HG02588 (cell line): ENCODE measurements at regions not wholly inside any gene's neighbourhood (a gene's known extent, or its start where the extent isn't known, plus 50 kb on each side); places are given as distances from the start of the nearest gene placed in this dataset.

Source experiments
- ATAC-seq: cut with Tn5 transposase; IDR thresholded peaks from one replicate; pipeline ENCODE4 v1.9.1; 2021; ENCODE audit warnings: mild to moderate bottlenecking, moderate library complexity; ENCODE audit not compliant: unreplicated experiment

DNA sequence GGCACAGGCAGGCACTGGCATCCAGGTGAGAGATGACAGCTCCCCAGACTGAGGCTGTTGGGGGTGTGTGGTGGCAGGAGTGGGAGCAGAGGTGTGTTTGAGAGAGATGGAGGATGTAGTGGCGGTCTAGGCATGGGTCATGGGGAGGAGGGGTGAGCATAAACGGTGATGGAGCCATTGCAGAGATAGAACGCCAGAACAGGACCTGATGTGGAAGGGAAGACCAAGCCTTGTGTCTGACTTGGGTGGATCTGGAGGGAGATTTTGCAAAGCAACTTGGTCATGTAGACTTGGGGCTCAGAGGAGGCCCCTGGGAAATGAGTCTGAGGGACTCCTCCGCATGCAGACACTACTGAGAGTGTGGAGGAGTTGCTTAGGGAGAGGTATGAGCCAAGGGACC lies 50.0 kb upstream of the CLDN5 start:
- ATAC-seq = no peak

DNA sequence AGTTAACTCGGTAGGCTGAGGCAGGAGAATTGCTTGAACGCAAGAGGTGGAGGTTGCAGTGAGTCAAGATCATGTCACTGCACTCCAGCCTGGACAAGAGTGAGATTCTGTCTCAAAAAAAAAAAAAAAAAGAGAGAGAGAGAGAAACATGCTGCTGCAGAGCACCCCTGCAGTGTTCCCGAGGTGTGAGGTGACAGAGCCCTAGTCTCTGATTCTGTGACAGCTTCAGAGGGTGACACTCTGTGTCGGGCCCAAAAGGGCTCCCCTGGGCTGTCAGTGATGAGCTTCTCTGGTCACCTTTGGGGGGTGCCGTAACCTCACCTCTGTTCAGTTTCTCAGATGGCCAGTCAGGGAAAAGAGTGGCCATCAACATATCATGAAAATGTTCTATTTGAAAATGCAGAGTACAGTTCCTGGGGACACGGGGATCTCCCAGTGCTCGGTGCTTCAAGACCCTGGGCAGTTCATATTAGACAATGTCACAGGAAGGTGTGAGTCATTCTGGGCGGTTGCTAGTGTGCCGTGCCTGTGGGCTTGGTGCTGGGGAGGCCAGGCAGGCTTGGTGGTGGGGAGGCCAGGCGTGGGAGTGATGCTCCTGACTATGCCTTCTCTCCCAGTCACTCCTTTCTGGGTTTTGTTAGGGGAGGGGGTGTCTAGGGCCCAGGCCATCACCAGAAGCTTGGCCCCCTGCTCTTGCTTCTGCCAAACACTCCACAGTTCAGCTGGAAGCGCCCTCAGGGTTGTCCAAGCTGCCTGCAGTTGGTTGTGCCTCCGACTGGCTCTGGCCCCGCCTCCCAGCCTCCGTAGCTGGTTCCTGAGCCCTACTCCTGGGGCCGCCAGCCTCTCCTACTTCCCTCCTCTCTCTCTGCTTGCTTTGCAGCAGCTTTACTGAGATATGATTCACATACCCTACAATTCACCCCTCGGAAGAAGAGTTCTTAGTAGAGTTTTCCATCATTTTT lies 52.5 kb upstream of the CLDN5 start:
- ATAC-seq = no peak

DNA sequence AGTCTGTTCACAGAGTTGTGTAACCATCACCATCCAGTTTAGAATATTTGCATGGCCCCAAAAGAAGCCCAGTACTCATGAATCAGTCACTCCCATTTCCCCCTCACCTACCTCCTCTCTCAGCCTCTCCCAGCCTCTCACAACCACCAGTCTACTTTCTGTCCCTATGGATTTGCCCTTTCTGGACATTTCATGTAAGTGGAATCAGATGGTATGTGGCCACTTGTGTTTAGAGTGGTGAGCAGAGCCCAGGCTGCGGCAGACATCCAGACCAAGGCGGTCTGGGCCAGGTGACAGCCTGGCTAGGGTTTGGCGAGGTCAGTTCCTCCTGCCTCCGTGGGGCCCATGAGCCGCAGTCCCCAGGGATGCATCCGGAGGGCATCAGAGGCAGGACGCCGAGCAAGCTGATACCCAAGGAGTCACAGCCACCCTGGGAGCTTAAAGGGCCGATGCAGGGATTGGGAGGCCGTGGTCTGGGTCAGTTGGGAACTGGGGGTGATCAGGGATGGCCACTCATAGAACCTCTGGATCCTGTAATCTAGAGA lies 53.3 kb upstream of the CLDN5 start:
- no peak for ATAC-seq

DNA sequence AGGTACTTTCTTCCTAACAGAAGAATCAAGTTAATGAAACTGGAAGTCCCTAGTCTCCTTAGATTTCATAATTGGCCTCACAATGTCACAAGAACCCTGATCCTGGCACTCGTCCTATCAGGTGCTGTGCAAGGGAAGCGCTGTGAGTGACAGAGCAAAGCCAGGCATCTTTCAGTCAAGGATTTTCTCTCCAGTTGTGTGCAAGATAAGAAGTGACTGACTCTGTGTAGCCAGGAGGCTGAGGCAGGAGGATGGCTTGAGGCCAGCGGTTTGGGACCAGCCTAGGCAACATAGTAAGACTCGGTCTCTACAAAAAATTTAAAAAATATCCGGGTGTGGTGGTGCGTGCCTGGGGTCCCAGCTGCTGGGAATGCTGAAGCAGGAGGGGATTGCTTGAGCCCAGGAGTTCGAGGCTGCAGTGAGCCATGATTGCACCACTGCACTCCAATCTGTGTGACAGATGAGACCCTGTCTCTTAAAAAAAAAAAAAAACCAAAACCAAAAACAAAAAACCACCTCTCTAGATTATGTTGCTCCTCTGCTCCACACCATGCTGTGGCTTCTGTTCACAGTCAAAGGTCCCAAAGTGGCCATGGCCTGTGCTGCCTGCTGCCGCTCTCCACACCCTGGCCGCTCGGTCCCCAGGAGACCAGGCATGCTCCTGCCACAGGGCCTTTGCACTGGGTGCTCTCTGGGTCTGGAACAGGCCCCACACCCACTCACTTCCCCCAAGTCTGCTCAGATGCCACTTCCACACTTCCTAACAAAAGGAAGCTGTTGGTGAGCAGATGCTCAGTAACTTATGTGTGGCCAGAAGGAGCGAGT lies 54.2 kb upstream of the CLDN5 start:
- no peak for ATAC-seq

DNA sequence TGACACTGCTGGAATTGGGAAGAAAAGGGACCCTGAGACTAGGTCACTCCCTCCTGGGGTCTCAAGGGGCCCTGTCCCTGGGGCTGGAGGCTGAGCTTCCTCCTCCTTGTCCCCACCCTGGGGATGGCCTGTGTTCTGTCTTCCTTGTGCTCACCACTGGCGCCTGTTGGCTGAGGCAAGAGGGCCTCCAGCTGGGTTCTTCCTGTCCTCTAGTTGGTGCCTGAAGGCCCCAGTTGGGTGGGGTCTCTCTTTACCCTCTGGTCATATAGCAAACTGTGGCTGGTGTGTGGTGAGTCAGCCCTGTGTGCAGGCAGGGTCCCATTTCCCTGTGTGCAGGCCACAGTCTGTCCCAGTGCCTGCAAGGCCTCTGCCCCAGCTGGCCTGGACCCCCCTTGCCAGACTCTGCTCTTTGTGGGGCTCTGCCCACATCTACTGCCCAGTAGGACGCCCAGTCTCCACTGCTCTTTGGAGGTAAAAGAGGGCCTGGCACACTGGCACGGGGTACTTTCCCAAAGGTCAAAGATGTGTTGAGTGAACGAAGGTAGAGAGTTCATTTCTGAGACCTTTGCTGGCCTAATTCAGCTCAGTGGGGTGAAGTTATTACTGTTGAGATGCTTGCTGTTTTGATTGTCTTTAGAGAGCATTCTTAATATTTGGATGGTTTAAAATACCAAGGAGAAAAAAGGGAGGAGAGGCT lies 55.1 kb upstream of the CLDN5 start:
- no peak for ATAC-seq

DNA sequence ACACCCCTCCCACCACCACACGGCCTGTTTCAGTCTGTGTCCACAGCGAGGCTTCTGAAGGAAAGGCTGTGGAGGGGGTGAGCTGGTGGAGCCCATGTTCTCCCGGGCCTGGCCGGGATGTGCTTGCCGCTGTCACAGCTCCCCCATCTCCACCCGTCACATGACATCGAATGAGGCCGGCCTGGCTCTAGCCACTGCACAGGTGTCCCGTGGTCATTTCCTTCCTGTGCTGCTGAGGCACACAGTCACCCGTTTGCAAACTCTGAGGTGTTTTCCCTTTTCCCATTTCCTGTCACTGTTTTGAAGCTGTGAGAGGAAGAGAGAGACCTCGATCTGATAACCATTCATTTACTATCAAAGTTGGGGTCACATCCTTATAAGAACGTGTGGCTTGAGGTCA lies 55.7 kb upstream of the CLDN5 start:
- no peak for ATAC-seq

DNA sequence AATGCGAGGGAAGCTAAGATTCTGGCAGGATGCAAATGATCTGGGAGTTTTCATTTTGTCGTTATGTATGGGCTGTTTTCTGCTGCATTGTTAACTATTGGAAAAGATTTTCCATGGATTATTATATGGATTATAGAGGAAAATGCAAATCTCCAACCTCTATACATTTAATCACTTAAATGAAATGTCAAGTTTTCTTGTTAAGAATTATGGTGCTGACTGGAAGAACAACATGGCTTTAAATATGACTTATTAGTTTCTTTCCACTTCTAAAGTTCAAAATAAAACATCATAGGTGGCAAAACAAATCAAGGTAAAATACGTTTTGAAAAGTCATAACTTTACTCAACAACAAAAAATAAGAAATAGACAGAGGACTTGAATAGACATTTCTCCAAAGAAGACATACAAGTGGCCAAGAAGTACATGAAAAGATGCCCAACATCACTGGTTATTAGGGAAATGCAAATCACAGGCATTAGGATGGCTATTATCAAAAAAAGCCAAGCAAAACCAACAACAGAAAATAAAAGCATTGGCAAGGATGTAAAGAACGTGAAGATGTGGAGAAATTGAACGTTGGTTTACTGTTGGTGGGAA lies 56.2 kb upstream of the CLDN5 start:
- ATAC-seq = no peak

DNA sequence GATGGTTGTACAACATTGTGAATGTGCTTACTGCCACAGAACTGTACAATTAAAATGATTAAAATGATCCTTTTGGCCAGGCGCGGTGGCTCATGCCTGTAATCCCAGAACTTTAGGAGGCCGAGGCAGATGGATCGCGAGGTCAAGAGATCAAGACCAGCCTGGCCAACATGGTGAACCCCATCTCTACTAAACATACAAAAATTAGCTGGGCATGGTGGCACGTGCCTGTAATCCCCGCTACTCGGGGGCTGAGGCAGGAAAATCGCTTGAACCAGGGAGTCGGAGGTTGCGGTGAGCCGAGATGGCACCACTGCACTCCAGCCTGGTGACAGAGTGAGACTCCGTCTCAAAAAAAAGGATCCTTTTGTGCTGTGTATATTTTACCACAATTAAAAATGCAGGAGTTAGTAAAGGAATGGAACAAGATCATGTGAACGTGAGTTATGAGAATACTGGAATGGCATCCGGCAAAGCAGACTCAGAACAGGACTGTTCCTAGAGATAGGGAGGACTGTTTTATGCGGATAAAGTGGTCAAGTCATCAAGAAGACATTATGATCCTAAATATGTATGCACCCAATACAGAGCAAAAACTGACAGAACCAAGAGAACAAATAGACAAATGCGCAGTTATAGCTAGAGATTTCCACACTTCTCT lies 58.0 kb upstream of the CLDN5 start:
- no peak for ATAC-seq

DNA sequence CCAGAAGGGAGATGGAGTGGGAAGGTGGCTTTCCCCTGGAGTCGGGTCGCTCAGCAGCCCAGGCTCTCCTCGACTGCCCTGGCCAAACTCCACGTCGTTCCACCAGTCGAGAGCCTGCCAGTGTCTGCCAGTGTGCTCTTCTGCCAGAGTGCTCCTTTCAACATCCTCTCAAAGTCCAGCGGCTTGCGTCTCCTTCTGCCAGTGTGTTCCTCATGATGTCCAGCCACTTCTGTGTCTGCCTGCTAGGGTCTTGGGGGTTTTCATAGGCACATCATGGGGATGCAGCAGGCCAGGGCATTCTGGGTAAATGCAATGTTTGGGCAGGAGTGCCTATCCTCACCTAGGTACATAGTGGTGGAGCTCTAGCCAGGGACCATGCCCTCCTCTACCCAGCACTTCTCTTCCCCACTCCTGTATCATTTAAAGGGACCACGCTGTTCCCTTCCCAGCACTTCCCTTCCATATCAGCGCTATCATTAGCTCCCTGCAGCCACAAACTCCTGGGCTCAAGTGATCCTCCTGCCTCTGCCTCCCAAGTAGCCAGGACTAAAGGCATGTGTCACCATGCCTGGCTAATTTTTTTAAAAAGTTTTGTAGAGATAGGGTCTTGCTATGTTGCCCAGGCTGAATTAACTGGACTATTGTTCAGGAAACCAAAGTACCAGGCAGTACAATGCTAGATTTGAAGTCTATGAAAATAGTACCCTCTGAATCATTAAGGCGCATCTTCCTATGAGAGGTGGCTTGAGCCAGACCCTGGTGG lies 62.9 kb upstream of the CLDN5 start:
- no peak for ATAC-seq

DNA sequence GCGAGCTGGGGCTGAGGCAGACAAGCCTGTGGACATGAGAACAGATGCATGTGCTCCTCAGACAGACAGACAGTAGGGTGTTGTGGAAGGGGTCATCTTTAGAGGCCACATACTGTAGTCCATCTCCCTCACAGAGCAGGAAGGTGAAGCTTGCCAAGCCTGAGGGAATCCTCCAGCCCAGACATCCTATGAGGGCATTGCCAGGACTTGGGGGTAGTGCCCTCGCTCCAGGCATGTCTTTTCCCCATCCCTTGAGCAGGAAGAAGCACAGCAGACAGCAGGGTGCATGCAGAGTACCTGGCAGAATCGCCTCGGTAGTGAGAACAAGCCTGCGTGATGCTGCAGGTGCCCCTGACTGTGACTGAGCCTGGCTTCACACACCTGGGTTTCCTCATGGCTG lies 66.5 kb upstream of the CLDN5 start:
- ATAC-seq = no peak

DNA sequence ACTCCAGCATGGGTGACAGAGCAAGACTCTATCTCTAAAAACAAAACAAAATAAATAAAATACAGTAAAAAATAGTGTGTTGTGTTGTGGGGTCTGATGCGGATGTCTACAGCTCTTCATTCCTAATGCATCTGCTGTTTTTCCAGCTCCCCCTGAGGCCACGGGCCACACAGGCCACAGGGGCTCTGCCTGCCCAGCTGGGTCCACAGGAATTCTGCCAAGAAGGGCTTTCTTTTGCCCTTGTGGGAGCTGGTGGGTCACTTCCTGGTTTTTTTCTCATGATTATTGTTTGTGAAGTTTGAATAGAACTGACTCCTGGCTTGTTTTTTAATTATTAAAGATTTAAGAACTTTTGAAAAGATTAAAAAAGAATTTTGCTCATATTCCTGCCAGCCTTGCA lies 67.4 kb upstream of the CLDN5 start:
- no peak for ATAC-seq

DNA sequence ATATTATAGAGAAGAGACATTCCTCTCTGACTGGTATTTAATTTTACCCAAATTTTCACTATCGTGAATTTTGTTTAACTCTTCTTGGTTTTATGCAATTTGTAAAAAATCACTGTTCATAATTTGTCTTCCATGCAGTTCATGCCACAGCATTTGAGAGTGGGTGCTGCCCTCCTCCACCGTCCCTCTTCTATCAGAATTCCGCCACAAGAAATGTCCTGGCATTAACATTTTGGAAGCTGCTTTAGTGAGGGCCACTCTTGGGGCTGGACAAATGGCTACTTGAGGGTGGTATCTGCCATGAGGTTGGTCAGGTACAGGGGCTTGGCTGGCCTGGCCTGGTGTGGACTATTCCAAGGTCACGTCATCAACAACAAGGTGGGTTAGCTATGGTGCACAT lies 68.3 kb upstream of the CLDN5 start:
- ATAC-seq = no peak

DNA sequence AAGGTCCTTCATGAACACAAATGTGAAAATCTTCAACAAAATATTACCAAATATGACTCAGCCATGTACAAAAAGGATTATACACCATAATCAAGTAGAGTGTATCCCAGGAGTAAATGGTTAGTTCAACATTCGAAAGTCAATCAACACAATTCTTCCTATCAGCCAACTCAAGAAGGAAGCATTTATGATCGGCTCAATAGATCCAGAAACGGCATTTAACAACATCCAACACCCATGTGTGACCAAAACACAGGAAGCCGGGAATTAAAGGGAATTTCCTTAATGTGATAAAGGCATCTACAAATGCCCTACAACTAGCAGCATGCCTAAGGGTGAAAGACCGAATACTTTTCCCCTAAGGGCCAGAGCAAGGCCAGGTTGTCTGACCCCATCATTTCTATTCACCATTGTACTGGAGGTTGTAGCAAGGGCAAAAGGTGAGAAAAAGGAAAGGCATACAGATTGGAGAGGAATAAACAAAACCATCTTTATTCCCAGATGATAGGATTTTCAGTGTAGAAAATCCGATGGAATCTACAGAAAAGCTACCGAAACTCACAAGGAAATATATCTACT lies 69.9 kb upstream of the CLDN5 start:
- no peak for ATAC-seq

DNA sequence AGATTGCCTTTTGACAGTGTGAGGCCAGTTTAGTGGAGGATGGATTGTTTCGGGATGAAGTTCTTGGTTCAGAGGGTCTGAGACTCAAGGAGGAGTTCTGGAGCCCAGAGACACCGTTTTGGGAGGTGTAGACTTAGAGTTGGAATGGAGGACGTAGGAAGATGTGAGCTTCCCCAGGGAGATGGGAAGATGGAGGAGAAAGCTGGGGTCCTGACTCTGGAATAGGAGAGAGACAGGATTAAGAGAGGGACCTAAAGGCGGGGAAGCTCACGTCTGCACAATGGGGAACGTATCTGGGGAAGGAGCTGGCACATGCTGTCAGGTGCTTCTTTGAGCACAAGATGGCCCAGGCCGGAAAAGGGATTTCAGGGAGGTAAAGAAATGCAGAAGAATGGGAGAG lies 71.3 kb upstream of the CLDN5 start:
- ATAC-seq = no peak

DNA sequence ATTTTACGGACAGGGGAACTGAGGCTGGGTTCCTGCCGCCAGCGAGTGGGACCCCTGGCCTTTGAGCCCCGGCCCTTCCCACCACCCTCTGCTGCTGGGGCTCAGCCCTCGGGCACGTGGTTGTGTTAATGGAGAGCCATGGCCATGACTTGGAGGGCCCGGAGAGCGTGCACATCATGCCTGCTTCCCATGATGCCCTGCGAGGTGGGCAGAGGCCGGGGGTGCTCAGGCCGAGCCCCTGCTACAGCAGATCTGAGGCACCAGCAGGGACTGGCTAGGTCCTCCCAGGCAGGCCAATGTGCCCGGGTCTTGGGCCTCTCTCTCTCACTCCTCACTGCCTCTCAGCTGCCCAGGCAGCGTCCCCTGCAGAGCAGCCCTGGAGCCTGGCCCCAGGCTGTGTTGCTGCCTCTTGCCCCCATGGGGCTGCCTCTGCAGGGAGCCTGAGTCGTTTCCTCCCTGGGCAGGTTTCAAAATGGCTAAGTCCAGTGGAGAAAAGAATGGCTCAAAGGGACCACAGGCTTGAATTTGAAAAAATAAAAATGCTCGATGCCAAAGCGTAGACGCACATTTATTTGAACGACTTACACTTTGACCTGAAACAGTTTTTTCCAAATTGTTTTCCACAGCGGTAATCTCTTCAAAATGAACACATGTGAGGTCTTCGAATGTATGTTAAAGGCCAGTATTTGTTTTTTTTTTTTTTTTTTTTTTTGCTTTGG lies 72.6 kb upstream of the CLDN5 start:
- ATAC-seq = no peak

DNA sequence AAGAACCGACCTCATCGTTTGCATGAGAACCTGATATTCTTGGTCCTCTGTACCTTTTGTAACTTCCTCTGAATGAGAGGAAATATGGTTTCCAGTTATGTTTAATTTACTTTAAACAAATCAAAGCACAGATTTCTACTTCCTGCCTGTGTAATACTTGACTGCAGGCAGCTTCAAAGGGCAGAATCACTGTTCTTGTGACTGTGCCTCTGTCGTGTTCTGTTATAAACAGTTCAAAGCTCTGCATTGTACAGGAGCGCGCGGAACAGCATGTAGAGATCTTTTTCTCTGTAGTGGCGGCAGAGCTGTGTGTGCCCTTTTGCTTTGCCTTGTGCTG lies 73.2 kb upstream of the CLDN5 start:
- no peak for ATAC-seq

DNA sequence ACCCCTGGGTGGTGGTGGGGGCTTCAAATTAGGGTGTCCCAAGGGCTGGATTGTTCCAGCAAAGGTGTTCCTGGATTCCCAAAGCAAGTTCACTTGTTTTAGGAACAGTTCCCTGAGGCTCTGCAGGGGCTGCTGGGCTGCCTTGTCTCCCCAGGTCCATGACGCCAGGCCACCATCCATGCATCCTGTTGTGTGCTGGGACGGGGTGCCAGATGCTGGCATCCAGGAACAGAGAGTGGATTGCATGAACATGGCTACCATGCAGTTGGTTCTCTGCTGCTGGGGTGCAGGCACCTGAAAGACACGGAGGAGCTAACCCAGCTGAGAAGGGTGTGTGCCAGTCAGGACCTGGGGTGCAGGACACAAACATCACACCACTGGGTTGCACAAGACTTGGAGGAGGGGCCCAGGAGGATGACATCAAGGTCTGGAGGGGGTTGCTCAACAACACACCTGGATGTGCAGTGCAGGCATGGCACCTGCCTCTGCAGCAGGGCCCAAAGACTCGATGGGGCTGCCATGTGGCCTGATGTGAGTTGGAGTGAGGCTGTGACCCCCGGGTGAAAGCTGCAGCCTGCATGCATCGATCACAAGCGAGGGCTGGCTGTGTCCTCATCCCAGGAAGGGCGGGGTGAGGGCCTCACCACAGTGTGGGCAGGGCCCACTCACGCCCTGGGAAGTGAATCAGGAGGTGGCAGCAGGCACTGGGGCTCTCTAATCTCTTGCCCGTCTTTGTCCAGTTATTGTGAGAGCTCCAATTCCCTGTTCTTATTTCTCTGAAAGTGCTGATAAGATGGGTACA lies 74.0 kb upstream of the CLDN5 start:
- no peak for ATAC-seq

DNA sequence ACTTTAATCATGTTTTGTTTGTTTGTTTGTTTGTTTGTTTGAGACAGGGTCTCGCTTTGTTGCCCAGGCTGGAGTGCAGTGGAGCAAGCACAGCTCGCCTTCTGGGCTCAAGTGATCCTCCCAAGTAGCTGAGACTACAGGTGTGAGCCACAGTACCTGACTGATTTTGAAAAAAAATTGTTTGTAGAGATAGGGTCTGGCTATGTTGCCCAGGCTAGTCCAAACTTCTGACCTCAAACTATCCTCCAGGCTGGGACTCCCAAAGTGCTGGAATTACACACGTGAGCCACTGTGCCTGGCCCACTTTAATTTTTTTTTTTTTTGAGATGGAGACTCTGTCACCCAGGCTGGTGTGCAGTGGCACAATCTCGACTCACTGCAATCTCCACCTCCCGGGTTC lies 74.8 kb upstream of the CLDN5 start:
- no peak for ATAC-seq
